ENCODE measurements at regions not wholly inside any gene's neighbourhood (a gene's known extent, or its start where the extent isn't known, plus 50 kb on each side); places are given as distances from the start of the nearest gene placed in this dataset.

GRCh38 chr2:209095432-209095831 is 328.4 kb upstream of the MAP2 start:
- Histone ChIP-seq H4K91ac (ENCODE audit: insufficient read length, low read depth, low read length) (no peak overlapping the region), H2AK5ac (ENCODE audit: insufficient read length, low read length) (no peak overlapping the region), H3K23me2 (ENCODE audit: insufficient read length, low read depth, low read length, poor library complexity, severe bottlenecking) (no peaks in the 10 kb centered on the region), H3K27ac (ENCODE audit: insufficient read length, low read depth, low read length) (no peak overlapping the region), H3K4me1 (ENCODE audit: insufficient read depth, low read length) (no peaks in the 10 kb centered on the region), H3K4me2 (ENCODE audit: insufficient read depth, insufficient read length, low read length) (no peak overlapping the region), H2BK20ac (ENCODE audit: low read depth, low read length, poor library complexity, severe bottlenecking) (no peak overlapping the region), H4K5ac (ENCODE audit: insufficient read length, low read depth, low read length) (no peak overlapping the region), H3K79me1 (ENCODE audit: insufficient read depth, low read depth, low read length, poor library complexity, severe bottlenecking) (no peaks in the 10 kb centered on the region), H3K9ac (ENCODE audit: extremely low read depth, insufficient read length, low read length) (no peak overlapping the region), H2BK120ac (ENCODE audit: low read depth, low read length, poor library complexity, severe bottlenecking) (no peak overlapping the region), H3K18ac (ENCODE audit: insufficient read length, low read depth, low read length) (no peak overlapping the region), H3K9me3 (ENCODE audit: control insufficient read depth, low read depth, low read length) (no peaks in the 10 kb centered on the region), H3K27me3 (ENCODE audit: insufficient read depth, low read length) (no peaks in the 10 kb centered on the region), H2AFZ (ENCODE audit: low read length) (no peak overlapping the region), H2BK12ac (ENCODE audit: insufficient read length, low read depth, low read length) (no peak overlapping the region), H2BK5ac (ENCODE audit: insufficient read length, low read length) (no peak overlapping the region), H2BK15ac (ENCODE audit: low read depth, low read length) (no peak overlapping the region), H4K8ac (replicated peaks; ENCODE audit: insufficient read length, low read depth, low read length) (no peak overlapping the region), H3K14ac (ENCODE audit: insufficient read depth, low read length) (no peak overlapping the region), H3K23ac (ENCODE audit: insufficient read length, low read depth, low read length) (no peak overlapping the region), H3K4ac (ENCODE audit: low read depth, low read length) (no peak overlapping the region), H4K20me1 (ENCODE audit: control insufficient read depth, insufficient read depth, insufficient read length) (no peaks in the 10 kb centered on the region), H3K79me2 (ENCODE audit: insufficient read depth, low read length) (no peaks in the 10 kb centered on the region), H3K56ac (ENCODE audit: insufficient read length, low read depth, low read length) (no peak overlapping the region), H3T11ph (ENCODE audit: low read length) (no peak overlapping the region)
- no peak for DNase-seq
- Mint-ChIP-seq H3K9me3 (peaks cover 0 to 4% of the 10 kb centered on the region in 2 experiments; a peak in 2 of 5 replicates), H3K27me3 (ENCODE audit: low read depth) (no peaks in the 10 kb centered on the region), H3K4me1 (peaks cover 5% of the 10 kb centered on the region in 2 experiments), H3K36me3 (ENCODE audit: insufficient read depth in 1 of 3, low read depth in 3 of 3) (no peaks in the 10 kb centered on the region; a peak in 1 of 7 replicates), H3K27ac (no peak overlapping the region), H3K4me3 (no peak overlapping the region)
- no CpG with 5 or more reads among the region's 2 CpGs for WGBS (ENCODE audit: extremely low coverage, insufficient read length, low lambda C conversion rate)
- no peak for TF ChIP-seq CTCF (conservative IDR thresholded peaks at IDR 0.05)

All from H9 (cell line).